ENCODE measurements at regions not wholly inside any gene's neighbourhood (a gene's known extent, or its start where the extent isn't known, plus 50 kb on each side); places are given as distances from the start of the nearest gene placed in this dataset.
A peak's percentile ranks its signal among the peaks of the same experiment; 100 is the strongest.
"Not testable (repeated sequence)": the region's sequence is repeated elsewhere in the genome, so short reads cannot be mapped to it uniquely, and the experiment has no call there.

- no peak overlapping the region for H3K27ac ChIP-seq
- no peak for DNase-seq (ENCODE audit: low read depth, low spot score)
These were observed 115.0 kb downstream of the UBE2U start for GRCh38 chr1:64318428-64318827.

- no peak overlapping the region for H3K27ac ChIP-seq
- no peak for DNase-seq (ENCODE audit: low read depth, low spot score)
These were observed 116.6 kb downstream of the UBE2U start for GRCh38 chr1:64320007-64320406.

- DNase-seq (ENCODE audit: low read depth, low spot score): no peak
- H3K27ac ChIP-seq: no peak overlapping the region
These were observed 117.0 kb downstream of the UBE2U start for GRCh38 chr1:64320470-64320869.

- DNase-seq (ENCODE audit: low read depth, low spot score): no peak
- no peak overlapping the region for H3K27ac ChIP-seq
These were observed 117.6 kb downstream of the UBE2U start for GRCh38 chr1:64320922-64321614.

- no peak for DNase-seq (ENCODE audit: low read depth, low spot score)
These were observed 119.6 kb downstream of the UBE2U start for GRCh38 chr1:64323054-64323453.

GRCh38 chr1:64323882-64324281 is 120.5 kb downstream of the UBE2U start:
- no peak for DNase-seq (ENCODE audit: low read depth, low spot score)
- H3K27ac ChIP-seq: no peak overlapping the region

More at GRCh38 chr1:64323054-64323453, 119.6 kb downstream of the UBE2U start:
- H3K27ac ChIP-seq: no peak overlapping the region

- DNase-seq (ENCODE audit: low read depth, low spot score): no peak
- H3K27ac ChIP-seq: no peak overlapping the region
These were observed 122.4 kb downstream of the UBE2U start for GRCh38 chr1:64325856-64326255.

- no peak for DNase-seq (ENCODE audit: low read depth, low spot score)
- no peak overlapping the region for H3K27ac ChIP-seq
These were observed 123.7 kb downstream of the UBE2U start for GRCh38 chr1:64327119-64327518.

- DNase-seq (ENCODE audit: low read depth, low spot score): no peak
- H3K27ac ChIP-seq: no peak overlapping the region
These were observed 124.8 kb downstream of the UBE2U start for GRCh38 chr1:64328193-64328592.

GRCh38 chr1:64330839-64331238 is 127.4 kb downstream of the UBE2U start:
- H3K27ac ChIP-seq: no peak overlapping the region
- DNase-seq (ENCODE audit: low read depth, low spot score): no peak

- H3K27ac ChIP-seq: no peak overlapping the region
- DNase-seq (ENCODE audit: low read depth, low spot score): no peak
These were observed 132.2 kb downstream of the UBE2U start for GRCh38 chr1:64335636-64336035.

GRCh38 chr1:64337475-64337874 is 132.5 kb upstream of the CACHD1 start:
- H3K27ac ChIP-seq: no peak overlapping the region
- no peak for DNase-seq (ENCODE audit: low read depth, low spot score)

GRCh38 chr1:64337926-64338325 is 132.0 kb upstream of the CACHD1 start:
- H3K27ac ChIP-seq: no peak overlapping the region
- no peak for DNase-seq (ENCODE audit: low read depth, low spot score)

- H3K27ac ChIP-seq: no peak overlapping the region
- DNase-seq (ENCODE audit: low read depth, low spot score): no peak
These were observed 129.6 kb upstream of the CACHD1 start for GRCh38 chr1:64340361-64340760.

GRCh38 chr1:64343105-64343822 is 126.7 kb upstream of the CACHD1 start:
- peak overlapping the region; percentile 92 for H3K27ac ChIP-seq
- DNase-seq (ENCODE audit: low read depth, low spot score): peak; percentile 99

- peak overlapping the region; percentile 92 for H3K27ac ChIP-seq
- DNase-seq (ENCODE audit: low read depth, low spot score): no peak
These were observed 126.1 kb upstream of the CACHD1 start for GRCh38 chr1:64343823-64344190.

GRCh38 chr1:64348270-64348960 is 121.5 kb upstream of the CACHD1 start:
- H3K27ac ChIP-seq: no peak overlapping the region
- DNase-seq (ENCODE audit: low read depth, low spot score): no peak

GRCh38 chr1:64348961-64349648 is 120.8 kb upstream of the CACHD1 start:
- H3K27ac ChIP-seq: no peak overlapping the region
- DNase-seq (ENCODE audit: low read depth, low spot score): no peak

GRCh38 chr1:64355534-64355933 is 114.4 kb upstream of the CACHD1 start:
- not testable (repeated sequence) for H3K27ac ChIP-seq; DNase-seq (ENCODE audit: low read depth, low spot score)

GRCh38 chr1:64356636-64357256 is 113.2 kb upstream of the CACHD1 start:
- DNase-seq (ENCODE audit: low read depth, low spot score): no peak
- H3K27ac ChIP-seq: no peak overlapping the region
